C4-2B (cell line): ENCODE measurements at regions not wholly inside any gene's neighbourhood (a gene's known extent, or its start where the extent isn't known, plus 50 kb on each side); places are given as distances from the start of the nearest gene placed in this dataset.

Source experiments
- ZFX ChIP-seq: fragments of 450-650 bp; IDR thresholded peaks from 2 replicates; pipeline ENCODE4 v1.6.1; 2017
- TF ChIP-seq, protein P1 (sequence below): fragments of 450-650 bp; conservative IDR thresholded peaks from 2 replicates; pipeline ENCODE4 v1.5.1; 2017; ENCODE audit warnings: mild to moderate bottlenecking

DNA sequence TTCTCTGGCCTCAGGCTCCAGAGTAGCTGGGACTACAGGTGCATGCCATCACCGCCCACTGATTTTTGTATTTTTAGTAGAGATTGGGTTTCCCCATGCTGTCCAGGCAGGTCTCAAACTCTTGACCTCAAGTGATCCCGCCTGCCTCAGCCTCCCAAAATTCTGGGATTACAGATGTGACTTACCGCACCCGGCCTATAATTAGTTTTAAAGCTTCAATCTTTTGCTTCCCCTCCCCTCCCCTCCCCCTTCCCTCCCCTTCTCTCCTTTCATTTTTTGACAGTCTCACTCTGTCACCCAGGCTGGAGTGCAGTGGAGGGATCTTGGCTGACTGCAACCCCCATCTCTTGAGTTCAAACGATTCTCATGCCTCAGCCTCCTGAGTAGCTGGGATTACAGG is 433.3 kb upstream of the EDIL3 start:
- TF ChIP-seq, protein P1, sequence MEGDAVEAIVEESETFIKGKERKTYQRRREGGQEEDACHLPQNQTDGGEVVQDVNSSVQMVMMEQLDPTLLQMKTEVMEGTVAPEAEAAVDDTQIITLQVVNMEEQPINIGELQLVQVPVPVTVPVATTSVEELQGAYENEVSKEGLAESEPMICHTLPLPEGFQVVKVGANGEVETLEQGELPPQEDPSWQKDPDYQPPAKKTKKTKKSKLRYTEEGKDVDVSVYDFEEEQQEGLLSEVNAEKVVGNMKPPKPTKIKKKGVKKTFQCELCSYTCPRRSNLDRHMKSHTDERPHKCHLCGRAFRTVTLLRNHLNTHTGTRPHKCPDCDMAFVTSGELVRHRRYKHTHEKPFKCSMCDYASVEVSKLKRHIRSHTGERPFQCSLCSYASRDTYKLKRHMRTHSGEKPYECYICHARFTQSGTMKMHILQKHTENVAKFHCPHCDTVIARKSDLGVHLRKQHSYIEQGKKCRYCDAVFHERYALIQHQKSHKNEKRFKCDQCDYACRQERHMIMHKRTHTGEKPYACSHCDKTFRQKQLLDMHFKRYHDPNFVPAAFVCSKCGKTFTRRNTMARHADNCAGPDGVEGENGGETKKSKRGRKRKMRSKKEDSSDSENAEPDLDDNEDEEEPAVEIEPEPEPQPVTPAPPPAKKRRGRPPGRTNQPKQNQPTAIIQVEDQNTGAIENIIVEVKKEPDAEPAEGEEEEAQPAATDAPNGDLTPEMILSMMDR, result no peak
- TF ChIP-seq ZFX, result no peak
